ENCODE measurements at regions not wholly inside any gene's neighbourhood (a gene's known extent, or its start where the extent isn't known, plus 50 kb on each side); places are given as distances from the start of the nearest gene placed in this dataset.
"Not testable (repeated sequence)": the region's sequence is repeated elsewhere in the genome, so short reads cannot be mapped to it uniquely, and the experiment has no call there.

- Histone ChIP-seq H3K9me3 (ENCODE audit: control insufficient read depth, low read length) (no peaks in the 10 kb centered on the region), H3K4me3 (ENCODE audit: low read length) (no peak overlapping the region), H3K4me1 (ENCODE audit: control insufficient read depth, insufficient read depth, low read length) (peaks cover 18% of the 10 kb centered on the region), H3K36me3 (ENCODE audit: control insufficient read depth, insufficient read depth, low read length) (no peaks in the 10 kb centered on the region), H3K9ac (ENCODE audit: low read length) (no peak overlapping the region), H3K27me3 (ENCODE audit: control insufficient read depth, insufficient read depth, low read length) (no peaks in the 10 kb centered on the region)
Measured at GRCh38 chr15:38627689-38628277, 63.2 kb upstream of the RASGRP1 start.

GRCh38 chr15:38631119-38632075 is 66.8 kb upstream of the RASGRP1 start:
- H3K9ac ChIP-seq (ENCODE audit: low read length): no peak overlapping the region
- no peak overlapping the region for H3K4me3 ChIP-seq (ENCODE audit: low read length)
- H3K4me1 ChIP-seq (ENCODE audit: control insufficient read depth, insufficient read depth, low read length): peaks cover 4% of the 10 kb centered on the region
- H3K36me3 ChIP-seq (ENCODE audit: control insufficient read depth, insufficient read depth, low read length): no peaks in the 10 kb centered on the region
- no peaks in the 10 kb centered on the region for H3K9me3 ChIP-seq (ENCODE audit: control insufficient read depth, low read length)
- H3K27me3 ChIP-seq (ENCODE audit: control insufficient read depth, insufficient read depth, low read length): no peaks in the 10 kb centered on the region

GRCh38 chr15:38635170-38635569 is 70.6 kb upstream of the RASGRP1 start:
- H3K9me3 ChIP-seq (ENCODE audit: control insufficient read depth, low read length): no peaks in the 10 kb centered on the region
- H3K4me1 ChIP-seq (ENCODE audit: control insufficient read depth, insufficient read depth, low read length): no peaks in the 10 kb centered on the region

GRCh38 chr15:38636597-38636996 is 72.0 kb upstream of the RASGRP1 start:
- no peak overlapping the region for H3K4me3 ChIP-seq (ENCODE audit: low read length)
- no peak overlapping the region for H3K9ac ChIP-seq (ENCODE audit: low read length)
- no peaks in the 10 kb centered on the region for H3K4me1 ChIP-seq (ENCODE audit: control insufficient read depth, insufficient read depth, low read length)
- H3K27me3 ChIP-seq (ENCODE audit: control insufficient read depth, insufficient read depth, low read length): no peaks in the 10 kb centered on the region
- no peaks in the 10 kb centered on the region for H3K36me3 ChIP-seq (ENCODE audit: control insufficient read depth, insufficient read depth, low read length)
- H3K9me3 ChIP-seq (ENCODE audit: control insufficient read depth, low read length): no peaks in the 10 kb centered on the region

More at GRCh38 chr15:38635170-38635569, 70.6 kb upstream of the RASGRP1 start:
- Histone ChIP-seq H3K4me3 (ENCODE audit: low read length) (no peak overlapping the region), H3K27me3 (ENCODE audit: control insufficient read depth, insufficient read depth, low read length) (no peaks in the 10 kb centered on the region), H3K9ac (ENCODE audit: low read length) (no peak overlapping the region), H3K36me3 (ENCODE audit: control insufficient read depth, insufficient read depth, low read length) (no peaks in the 10 kb centered on the region)

GRCh38 chr15:38638126-38638525 is 73.5 kb upstream of the RASGRP1 start:
- no peak overlapping the region for H3K4me3 ChIP-seq (ENCODE audit: low read length)
- no peaks in the 10 kb centered on the region for H3K36me3 ChIP-seq (ENCODE audit: control insufficient read depth, insufficient read depth, low read length)
- no peaks in the 10 kb centered on the region for H3K4me1 ChIP-seq (ENCODE audit: control insufficient read depth, insufficient read depth, low read length)
- H3K9me3 ChIP-seq (ENCODE audit: control insufficient read depth, low read length): no peaks in the 10 kb centered on the region
- H3K27me3 ChIP-seq (ENCODE audit: control insufficient read depth, insufficient read depth, low read length): no peaks in the 10 kb centered on the region
- no peak overlapping the region for H3K9ac ChIP-seq (ENCODE audit: low read length)

- Histone ChIP-seq H3K9me3 (ENCODE audit: control insufficient read depth, low read length) (peaks cover 4% of the 10 kb centered on the region), H3K4me3 (ENCODE audit: low read length) (no peak overlapping the region), H3K36me3 (ENCODE audit: control insufficient read depth, insufficient read depth, low read length) (no peaks in the 10 kb centered on the region), H3K9ac (ENCODE audit: low read length) (no peak overlapping the region), H3K4me1 (ENCODE audit: control insufficient read depth, insufficient read depth, low read length) (no peaks in the 10 kb centered on the region), H3K27me3 (ENCODE audit: control insufficient read depth, insufficient read depth, low read length) (no peaks in the 10 kb centered on the region)
Measured at GRCh38 chr15:38638811-38639210, 74.2 kb upstream of the RASGRP1 start.

- no peak overlapping the region for H3K9ac ChIP-seq (ENCODE audit: low read length)
- H3K4me1 ChIP-seq (ENCODE audit: control insufficient read depth, insufficient read depth, low read length): no peaks in the 10 kb centered on the region
Measured at GRCh38 chr15:38642689-38643270, 78.2 kb upstream of the RASGRP1 start.

GRCh38 chr15:38644353-38644752 is 79.7 kb upstream of the RASGRP1 start:
- not testable (repeated sequence) for H3K4me1 ChIP-seq (ENCODE audit: control insufficient read depth, insufficient read depth, low read length); H3K27me3 ChIP-seq (ENCODE audit: control insufficient read depth, insufficient read depth, low read length); H3K36me3 ChIP-seq (ENCODE audit: control insufficient read depth, insufficient read depth, low read length); H3K9me3 ChIP-seq (ENCODE audit: control insufficient read depth, low read length); H3K4me3 ChIP-seq (ENCODE audit: low read length); H3K9ac ChIP-seq (ENCODE audit: low read length)

More at GRCh38 chr15:38642689-38643270, 78.2 kb upstream of the RASGRP1 start:
- H3K4me3 ChIP-seq (ENCODE audit: low read length): no peak overlapping the region
- no peaks in the 10 kb centered on the region for H3K36me3 ChIP-seq (ENCODE audit: control insufficient read depth, insufficient read depth, low read length)
- peaks cover 4% of the 10 kb centered on the region for H3K9me3 ChIP-seq (ENCODE audit: control insufficient read depth, low read length)
- no peaks in the 10 kb centered on the region for H3K27me3 ChIP-seq (ENCODE audit: control insufficient read depth, insufficient read depth, low read length)

GRCh38 chr15:38646716-38647115 is 82.1 kb upstream of the RASGRP1 start:
- Histone ChIP-seq H3K36me3 (ENCODE audit: control insufficient read depth, insufficient read depth, low read length) (no peaks in the 10 kb centered on the region), H3K4me1 (ENCODE audit: control insufficient read depth, insufficient read depth, low read length) (peaks cover 18% of the 10 kb centered on the region), H3K9ac (ENCODE audit: low read length) (no peak overlapping the region), H3K4me3 (ENCODE audit: low read length) (no peak overlapping the region), H3K9me3 (ENCODE audit: control insufficient read depth, low read length) (peaks cover 4% of the 10 kb centered on the region), H3K27me3 (ENCODE audit: control insufficient read depth, insufficient read depth, low read length) (no peaks in the 10 kb centered on the region)

- H3K9me3 ChIP-seq (ENCODE audit: control insufficient read depth, low read length): peaks cover 4% of the 10 kb centered on the region
- H3K4me1 ChIP-seq (ENCODE audit: control insufficient read depth, insufficient read depth, low read length): peaks cover 21% of the 10 kb centered on the region
- no peaks in the 10 kb centered on the region for H3K27me3 ChIP-seq (ENCODE audit: control insufficient read depth, insufficient read depth, low read length)
- no peaks in the 10 kb centered on the region for H3K36me3 ChIP-seq (ENCODE audit: control insufficient read depth, insufficient read depth, low read length)
- H3K4me3 ChIP-seq (ENCODE audit: low read length): no peak overlapping the region
- no peak overlapping the region for H3K9ac ChIP-seq (ENCODE audit: low read length)
Measured at GRCh38 chr15:38647683-38648082, 83.1 kb upstream of the RASGRP1 start.

- peaks cover 21% of the 10 kb centered on the region for H3K4me1 ChIP-seq (ENCODE audit: control insufficient read depth, insufficient read depth, low read length)
- no peak overlapping the region for H3K4me3 ChIP-seq (ENCODE audit: low read length)
- no peak overlapping the region for H3K9ac ChIP-seq (ENCODE audit: low read length)
- no peaks in the 10 kb centered on the region for H3K36me3 ChIP-seq (ENCODE audit: control insufficient read depth, insufficient read depth, low read length)
- peaks cover 4% of the 10 kb centered on the region for H3K9me3 ChIP-seq (ENCODE audit: control insufficient read depth, low read length)
- no peaks in the 10 kb centered on the region for H3K27me3 ChIP-seq (ENCODE audit: control insufficient read depth, insufficient read depth, low read length)
Measured at GRCh38 chr15:38648121-38648843, 83.7 kb upstream of the RASGRP1 start.
